Activated CD8-positive, alpha-beta T cell treated with anti-CD3 and anti-CD28 coated beads for 36 hours (primary cell): ENCODE measurements at regions not wholly inside any gene's neighbourhood (a gene's known extent, or its start where the extent isn't known, plus 50 kb on each side); places are given as distances from the start of the nearest gene placed in this dataset.

Experiments used
- ATAC-seq: fragments of 200-7000 bp; cut with Tn5 transposase; one replicate; pipeline ENCODE4 v1.10.0; 2021; ENCODE audit warnings: mild to moderate bottlenecking, moderate library complexity
- CTCF ChIA-PET: fragments of 350-600 bp; sonication (Branson Sonifier 250); formaldehyde crosslinking; loops from one replicate; lab custom pipeline; 2021; ENCODE audit warnings: antibody characterized with exemption; lab: Charles Lee
- POLR2A ChIA-PET: fragments of 350-600 bp; sonication (Branson Sonifier 250); formaldehyde crosslinking; loops from one replicate; lab custom pipeline; 2021; ENCODE audit warnings: antibody characterized with exemption; lab: Charles Lee
- DNase-seq: peaks from one replicate; pipeline ENCODE4 v3.0.0-alpha.2; 2020
- H3K27ac Mint-ChIP-seq: one replicate; pipeline ENCODE4 v1.8.0; 2021; ENCODE audit warnings: mild to moderate bottlenecking, mixed read lengths
- H3K27me3 Mint-ChIP-seq: one replicate; pipeline ENCODE4 v1.8.0; 2021; ENCODE audit warnings: mixed read lengths
- H3K36me3 Mint-ChIP-seq: one replicate; pipeline ENCODE4 v1.8.0; 2021; ENCODE audit warnings: low read depth, mixed read lengths
- H3K4me1 Mint-ChIP-seq: one replicate; pipeline ENCODE4 v1.8.0; 2021; ENCODE audit warnings: low read depth, mixed read lengths
- H3K4me3 Mint-ChIP-seq: one replicate; pipeline ENCODE4 v1.8.0; 2021; ENCODE audit warnings: mild to moderate bottlenecking, moderate library complexity, mixed read lengths
- H3K9me3 Mint-ChIP-seq: one replicate; pipeline ENCODE4 v1.8.0; 2021; ENCODE audit warnings: mixed read lengths
- CTCF ChIP-seq: fragments of 200-600 bp; IDR thresholded peaks from one replicate; pipeline ENCODE4 v1.8.0; 2022; ENCODE audit warnings: antibody characterized with exemption, mild to moderate bottlenecking
- intact Hi-C: fragments of 100-400 bp; cut with micrococcal nuclease; formaldehyde crosslinking; loops from one replicate; pipeline ENCODE4 v1.10.0; 2022

GRCh38 chr13:19023115-19023514, 158.5 kb downstream of the TUBA3C start:
- CTCF ChIA-PET, result no interaction called here
- DNase-seq (no peak), ATAC-seq (no peak)
- POLR2A ChIA-PET, result no interaction called here
- Mint-ChIP-seq H3K27ac (no peak overlapping the region), H3K27me3 (peaks cover 2% of the 10 kb centered on the region), H3K36me3 (no peaks in the 10 kb centered on the region), H3K4me1 (no peaks in the 10 kb centered on the region), H3K9me3 (no peaks in the 10 kb centered on the region), H3K4me3 (no peak overlapping the region)
- no peak for TF ChIP-seq CTCF
- intact Hi-C loops, result no loop called here

- CTCF ChIA-PET, result no interaction called here
- no peaks in the 10 kb centered on the region for H3K36me3 Mint-ChIP-seq
- no peaks in the 10 kb centered on the region for H3K4me1 Mint-ChIP-seq
- ATAC-seq, result no peak
- H3K4me3 Mint-ChIP-seq, result no peak overlapping the region
- intact Hi-C loops, result no loop called here
- H3K27ac Mint-ChIP-seq, result no peak overlapping the region
- TF ChIP-seq CTCF, result no peak
- POLR2A ChIA-PET, result no interaction called here
- H3K9me3 Mint-ChIP-seq, result no peaks in the 10 kb centered on the region
- H3K27me3 Mint-ChIP-seq, result peaks cover 4% of the 10 kb centered on the region
- no peak for DNase-seq
Measured at GRCh38 chr13:19020988-19021387, 160.6 kb downstream of the TUBA3C start.

- Mint-ChIP-seq H3K4me1 (no peaks in the 10 kb centered on the region), H3K27ac (no peak overlapping the region), H3K36me3 (no peaks in the 10 kb centered on the region), H3K9me3 (no peaks in the 10 kb centered on the region), H3K27me3 (no peaks in the 10 kb centered on the region), H3K4me3 (no peak overlapping the region)
- DNase-seq (no peak), ATAC-seq (no peak)
- intact Hi-C loops, result no loop called here
- POLR2A ChIA-PET, result interaction anchor here (0.8 kb wide), 1 partner anchor 301 kb away, joined by 3 read pairs; no protein-coding TSS in a partner anchor
- CTCF ChIA-PET, result no interaction called here
- no peak for TF ChIP-seq CTCF
Measured at GRCh38 chr13:18998389-18998788, 183.2 kb downstream of the TUBA3C start.

- no peak overlapping the region for H3K27ac Mint-ChIP-seq
- ChIA-PET POLR2A (no interaction called here), CTCF (no interaction called here)
- no peaks in the 10 kb centered on the region for H3K27me3 Mint-ChIP-seq
- no peak for TF ChIP-seq CTCF
- intact Hi-C loops, result no loop called here
- H3K9me3 Mint-ChIP-seq, result no peaks in the 10 kb centered on the region
- DNase-seq, result no peak
- H3K4me3 Mint-ChIP-seq, result no peak overlapping the region
- ATAC-seq, result no peak
- H3K36me3 Mint-ChIP-seq, result no peaks in the 10 kb centered on the region
- H3K4me1 Mint-ChIP-seq, result no peaks in the 10 kb centered on the region
Measured at GRCh38 chr13:18996627-18997051, 185.0 kb downstream of the TUBA3C start.

DNA sequence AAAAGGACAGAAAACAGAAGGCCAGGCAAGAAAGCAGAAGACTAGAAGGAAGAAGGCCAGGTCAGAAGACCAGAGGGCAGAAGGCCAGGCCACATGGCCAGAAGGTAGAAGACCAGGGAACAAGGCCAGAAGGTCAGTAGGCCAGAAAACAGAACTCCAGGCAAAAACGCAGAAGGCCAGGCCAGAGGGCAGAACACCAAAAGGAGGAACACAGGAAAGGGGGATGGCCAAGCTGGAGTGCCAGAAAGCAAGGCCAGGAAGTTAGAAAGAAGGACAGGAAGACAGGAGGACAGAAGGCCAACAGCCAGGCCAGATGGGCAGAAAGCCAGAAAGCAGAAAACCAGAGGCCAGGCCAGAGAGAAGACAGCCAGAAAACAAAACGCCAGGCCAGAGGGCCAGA, 185.4 kb downstream of the TUBA3C start:
- H3K36me3 Mint-ChIP-seq, result no peaks in the 10 kb centered on the region
- ChIA-PET POLR2A (no interaction called here), CTCF (no interaction called here)
- ATAC-seq (no peak), DNase-seq (no peak)
- no peak for TF ChIP-seq CTCF
- no peaks in the 10 kb centered on the region for H3K4me1 Mint-ChIP-seq
- H3K4me3 Mint-ChIP-seq, result no peak overlapping the region
- intact Hi-C loops, result no loop called here
- no peaks in the 10 kb centered on the region for H3K9me3 Mint-ChIP-seq
- no peaks in the 10 kb centered on the region for H3K27me3 Mint-ChIP-seq
- no peak overlapping the region for H3K27ac Mint-ChIP-seq
